ENCODE measurements at regions not wholly inside any gene's neighbourhood (a gene's known extent, or its start where the extent isn't known, plus 50 kb on each side); places are given as distances from the start of the nearest gene placed in this dataset.

DNA sequence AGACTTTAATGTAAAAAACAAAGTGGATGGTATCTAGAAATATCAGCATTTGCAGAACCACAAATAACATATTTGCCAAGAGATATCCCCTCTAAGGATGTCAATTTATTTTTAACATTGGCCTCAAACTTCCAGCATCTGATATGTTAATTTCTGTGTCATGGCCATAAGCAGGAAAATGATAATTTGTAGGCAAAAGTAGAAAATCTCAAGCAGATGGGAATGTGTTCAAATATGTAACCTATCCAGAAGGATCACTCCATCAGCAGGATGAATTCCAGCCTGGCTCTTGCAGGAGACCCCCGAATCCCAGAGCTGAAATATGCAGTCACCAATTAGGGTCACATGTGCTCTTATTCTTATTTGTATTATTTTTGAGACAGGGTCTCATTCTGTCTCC is 55.4 kb upstream of the PRKX start:
- TF ChIP-seq, protein P1, sequence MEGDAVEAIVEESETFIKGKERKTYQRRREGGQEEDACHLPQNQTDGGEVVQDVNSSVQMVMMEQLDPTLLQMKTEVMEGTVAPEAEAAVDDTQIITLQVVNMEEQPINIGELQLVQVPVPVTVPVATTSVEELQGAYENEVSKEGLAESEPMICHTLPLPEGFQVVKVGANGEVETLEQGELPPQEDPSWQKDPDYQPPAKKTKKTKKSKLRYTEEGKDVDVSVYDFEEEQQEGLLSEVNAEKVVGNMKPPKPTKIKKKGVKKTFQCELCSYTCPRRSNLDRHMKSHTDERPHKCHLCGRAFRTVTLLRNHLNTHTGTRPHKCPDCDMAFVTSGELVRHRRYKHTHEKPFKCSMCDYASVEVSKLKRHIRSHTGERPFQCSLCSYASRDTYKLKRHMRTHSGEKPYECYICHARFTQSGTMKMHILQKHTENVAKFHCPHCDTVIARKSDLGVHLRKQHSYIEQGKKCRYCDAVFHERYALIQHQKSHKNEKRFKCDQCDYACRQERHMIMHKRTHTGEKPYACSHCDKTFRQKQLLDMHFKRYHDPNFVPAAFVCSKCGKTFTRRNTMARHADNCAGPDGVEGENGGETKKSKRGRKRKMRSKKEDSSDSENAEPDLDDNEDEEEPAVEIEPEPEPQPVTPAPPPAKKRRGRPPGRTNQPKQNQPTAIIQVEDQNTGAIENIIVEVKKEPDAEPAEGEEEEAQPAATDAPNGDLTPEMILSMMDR (IDR thresholded peaks at IDR 0.05), result no peak
- intact Hi-C loops (cut with DNase I, micrococcal nuclease), result no loop called here
- no peak overlapping the region for H3K4me3 ChIP-seq
- H3K9me3 ChIP-seq, result no peaks in the 10 kb centered on the region
- no peak for DNase-seq
- no peaks in the 10 kb centered on the region for H3K4me1 ChIP-seq (ENCODE audit: low read depth)
- no peaks in the 10 kb centered on the region for H3K36me3 ChIP-seq (ENCODE audit: low read depth)
- no peak for ATAC-seq

Data from mucosa of descending colon (tissue), 3 donors.